Neural crest cell (in vitro differentiated cells): ENCODE measurements at regions not wholly inside any gene's neighbourhood (a gene's known extent, or its start where the extent isn't known, plus 50 kb on each side); places are given as distances from the start of the nearest gene placed in this dataset.

Source experiments
- DNase-seq: peaks from one replicate; pipeline ENCODE4 v3.0.0; 2021; ENCODE audit warnings: low read depth, mixed read lengths, low spot score
- H3K27ac Mint-ChIP-seq: one replicate; pipeline ENCODE4 v1.8.0; 2021; ENCODE audit warnings: mild to moderate bottlenecking, mixed read lengths; ENCODE audit not compliant: unreplicated experiment
- H3K27me3 Mint-ChIP-seq: 2 replicates; pipeline ENCODE4 v1.8.0; 2021; ENCODE audit warnings: low read depth, mild to moderate bottlenecking, mixed read lengths
- H3K36me3 Mint-ChIP-seq: 2 replicates; pipeline ENCODE4 v1.8.0; 2021; ENCODE audit warnings: low read depth, mild to moderate bottlenecking, mixed read lengths
- H3K4me1 Mint-ChIP-seq: 2 replicates; pipeline ENCODE4 v1.8.0; 2021; ENCODE audit warnings: mixed read lengths
- H3K4me3 Mint-ChIP-seq: one replicate; pipeline ENCODE4 v1.8.0; 2021; ENCODE audit warnings: mild to moderate bottlenecking, mixed read lengths
- H3K9me3 Mint-ChIP-seq: 2 replicates; pipeline ENCODE4 v1.8.0; 2021; ENCODE audit warnings: mixed read lengths
- TF ChIP-seq, protein P1 (sequence below): fragments of 200-600 bp; sonication (generic); conservative IDR thresholded peaks from 2 replicates; pipeline ENCODE4 v1.5.0; 2021; ENCODE audit warnings: antibody characterized with exemption, mild to moderate bottlenecking

GRCh38 chr16:79717333-79718137 lies 117.0 kb upstream of the MAF start:
- no peak for DNase-seq
- H3K27ac Mint-ChIP-seq, result peak overlapping the region; percentile 15
- H3K4me1 Mint-ChIP-seq, result peaks cover 5% of the 10 kb centered on the region
- H3K27me3 Mint-ChIP-seq, result no peaks in the 10 kb centered on the region
- TF ChIP-seq, protein P1, sequence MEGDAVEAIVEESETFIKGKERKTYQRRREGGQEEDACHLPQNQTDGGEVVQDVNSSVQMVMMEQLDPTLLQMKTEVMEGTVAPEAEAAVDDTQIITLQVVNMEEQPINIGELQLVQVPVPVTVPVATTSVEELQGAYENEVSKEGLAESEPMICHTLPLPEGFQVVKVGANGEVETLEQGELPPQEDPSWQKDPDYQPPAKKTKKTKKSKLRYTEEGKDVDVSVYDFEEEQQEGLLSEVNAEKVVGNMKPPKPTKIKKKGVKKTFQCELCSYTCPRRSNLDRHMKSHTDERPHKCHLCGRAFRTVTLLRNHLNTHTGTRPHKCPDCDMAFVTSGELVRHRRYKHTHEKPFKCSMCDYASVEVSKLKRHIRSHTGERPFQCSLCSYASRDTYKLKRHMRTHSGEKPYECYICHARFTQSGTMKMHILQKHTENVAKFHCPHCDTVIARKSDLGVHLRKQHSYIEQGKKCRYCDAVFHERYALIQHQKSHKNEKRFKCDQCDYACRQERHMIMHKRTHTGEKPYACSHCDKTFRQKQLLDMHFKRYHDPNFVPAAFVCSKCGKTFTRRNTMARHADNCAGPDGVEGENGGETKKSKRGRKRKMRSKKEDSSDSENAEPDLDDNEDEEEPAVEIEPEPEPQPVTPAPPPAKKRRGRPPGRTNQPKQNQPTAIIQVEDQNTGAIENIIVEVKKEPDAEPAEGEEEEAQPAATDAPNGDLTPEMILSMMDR, result no peak
- H3K4me3 Mint-ChIP-seq, result no peak overlapping the region
- peaks cover 12% of the 10 kb centered on the region for H3K9me3 Mint-ChIP-seq
- H3K36me3 Mint-ChIP-seq, result peaks cover 3% of the 10 kb centered on the region

DNA sequence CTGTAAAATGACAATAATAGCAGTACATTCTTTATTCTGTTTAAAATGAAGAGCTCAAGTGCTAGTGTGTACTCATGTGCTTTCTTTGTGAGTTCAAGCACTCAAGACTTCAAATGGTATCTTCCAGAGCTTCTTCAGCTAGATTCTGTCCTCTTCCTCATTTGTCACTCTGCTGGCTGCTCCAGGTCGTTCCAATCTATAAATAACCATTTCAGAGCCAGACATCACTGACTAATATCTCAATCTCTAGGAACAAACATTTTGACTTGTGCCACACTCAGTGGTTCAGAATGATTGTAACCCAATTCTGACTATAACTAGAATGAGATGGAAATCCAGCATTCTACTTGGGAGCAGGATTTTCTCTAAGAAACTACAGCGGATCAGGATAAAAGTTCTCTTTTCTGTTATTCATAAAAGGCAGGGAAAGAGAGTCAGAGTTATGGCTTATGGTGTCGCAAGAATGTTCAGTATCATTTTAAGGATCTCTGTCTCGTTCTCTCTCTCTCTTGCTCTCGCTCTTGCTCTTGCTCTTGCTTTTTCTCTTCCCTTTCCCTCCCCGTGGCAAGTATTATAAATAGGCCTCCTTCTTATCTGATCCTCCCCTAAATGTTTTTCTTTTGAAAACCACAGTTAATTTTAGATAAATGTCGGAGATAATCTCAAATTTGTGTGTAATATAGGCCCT lies 116.3 kb upstream of the MAF start:
- DNase-seq, result no peak
- TF ChIP-seq, protein P1, result no peak
- H3K4me1 Mint-ChIP-seq, result no peaks in the 10 kb centered on the region
- no peaks in the 10 kb centered on the region for H3K27me3 Mint-ChIP-seq
- peaks cover 6% of the 10 kb centered on the region for H3K9me3 Mint-ChIP-seq
- H3K4me3 Mint-ChIP-seq, result no peak overlapping the region
- H3K36me3 Mint-ChIP-seq, result no peaks in the 10 kb centered on the region
- H3K27ac Mint-ChIP-seq, result peak overlapping the region; percentile 15

GRCh38 chr16:79715061-79715460 lies 114.5 kb upstream of the MAF start:
- Mint-ChIP-seq H3K27ac (no peak overlapping the region), H3K27me3 (no peaks in the 10 kb centered on the region), H3K4me1 (no peaks in the 10 kb centered on the region), H3K36me3 (no peaks in the 10 kb centered on the region), H3K9me3 (peaks cover 4% of the 10 kb centered on the region), H3K4me3 (no peak overlapping the region)
- no peak for DNase-seq
- TF ChIP-seq, protein P1, result no peak

- Mint-ChIP-seq H3K4me1 (no peaks in the 10 kb centered on the region), H3K27me3 (no peaks in the 10 kb centered on the region), H3K9me3 (peaks cover 4% of the 10 kb centered on the region), H3K27ac (no peak overlapping the region), H3K36me3 (no peaks in the 10 kb centered on the region), H3K4me3 (no peak overlapping the region)
- no peak for DNase-seq
- TF ChIP-seq, protein P1, result no peak
Measured at GRCh38 chr16:79714440-79714839, 113.9 kb upstream of the MAF start.

DNA sequence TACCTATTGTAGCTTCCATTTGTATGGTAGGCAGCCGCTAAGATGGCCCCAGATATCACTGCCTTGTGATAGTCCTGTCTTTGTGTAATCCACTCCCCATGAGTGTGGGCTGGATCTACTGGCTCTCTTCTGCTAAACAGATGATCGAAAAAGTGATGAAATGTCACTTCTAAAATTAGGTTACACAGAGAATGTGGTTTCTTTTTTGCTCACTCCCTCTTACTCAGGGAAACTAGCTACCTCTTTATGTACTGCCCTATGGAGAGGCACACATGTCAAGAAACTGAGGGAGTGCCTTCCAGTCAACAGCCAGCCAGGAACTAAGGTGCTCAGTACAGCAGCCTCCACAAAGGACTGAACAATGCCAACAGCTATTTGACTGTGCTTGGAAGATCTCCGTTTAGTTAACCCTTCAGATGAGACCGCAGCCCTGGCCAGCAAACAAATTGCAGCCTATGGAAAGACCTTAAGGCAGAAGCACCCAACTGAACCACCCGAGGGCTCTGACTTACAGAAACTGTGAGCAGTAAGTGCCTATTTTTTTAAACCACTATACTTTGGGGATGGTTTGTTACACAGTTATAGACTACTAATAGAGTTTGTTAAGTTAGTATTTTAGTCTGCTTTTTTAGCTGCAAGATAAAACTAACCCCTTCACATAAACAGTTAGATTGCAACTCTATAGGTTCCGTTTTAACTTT lies 113.2 kb upstream of the MAF start:
- Mint-ChIP-seq H3K27ac (no peak overlapping the region), H3K9me3 (peaks cover 4% of the 10 kb centered on the region), H3K27me3 (no peaks in the 10 kb centered on the region), H3K4me1 (no peaks in the 10 kb centered on the region), H3K4me3 (no peak overlapping the region), H3K36me3 (no peaks in the 10 kb centered on the region)
- DNase-seq, result no peak
- TF ChIP-seq, protein P1, result no peak
